H1 (cell line): ENCODE measurements at regions not wholly inside any gene's neighbourhood (a gene's known extent, or its start where the extent isn't known, plus 50 kb on each side); places are given as distances from the start of the nearest gene placed in this dataset.

Experiments
- CTCF ChIA-PET: fragments of 300-600 bp; sonication (Branson Sonifier 250); formaldehyde crosslinking; loops from one replicate; lab custom pipeline; 2021; ENCODE audit not compliant: partially characterized antibody; lab: Charles Lee
- POLR2A ChIA-PET: fragments of 300-600 bp; sonication (Branson Sonifier 250); formaldehyde crosslinking; loops from one replicate; lab custom pipeline; 2021; ENCODE audit warnings: inconsistent platforms; ENCODE audit not compliant: partially characterized antibody; lab: Charles Lee
- DNase-seq, 2 experiments: peaks; one replicate each; pipeline versions ENCODE4 v3.0.0 to v3.0.0-alpha.2; 2010 to 2022; ENCODE audit warnings: low spot score in 2 of 2, low read depth in 1 of 2, mixed read lengths in 1 of 2
- FAIRE-seq: peaks from 2 replicates; lab custom pipeline; 2011; peaks lifted over from hg19 to GRCh38; lab: Jason Lieb, UNC
- H2AFZ ChIP-seq: 2 replicates; pipeline ENCODE4 v1.8.1; 2012; ENCODE audit warnings: low read length, inconsistent platforms
- H2AK5ac ChIP-seq: 2 replicates; pipeline ENCODE4 v1.6.1; 2013; ENCODE audit warnings: low read depth, low read length
- H2BK120ac ChIP-seq: replicated peaks from 2 replicates; pipeline ENCODE3; 2013; ENCODE audit warnings: low read depth, low read length, inconsistent platforms
- H2BK12ac ChIP-seq: 2 replicates; pipeline ENCODE4 v1.6.1; 2013; ENCODE audit warnings: low read depth, low read length
- H2BK15ac ChIP-seq: 2 replicates; pipeline ENCODE4 v1.6.1; 2013; ENCODE audit warnings: low read length
- H2BK20ac ChIP-seq: 2 replicates; pipeline ENCODE4 v1.6.1; 2013; ENCODE audit warnings: low read length
- H2BK5ac ChIP-seq: 2 replicates; pipeline ENCODE4 v1.6.1; 2013; ENCODE audit warnings: low read depth, low read length
- H3K14ac ChIP-seq: 2 replicates; pipeline ENCODE4 v1.6.1; 2013; ENCODE audit warnings: inconsistent platforms; ENCODE audit not compliant: insufficient read length
- H3K18ac ChIP-seq: 2 replicates; pipeline ENCODE4 v1.6.1; 2013; ENCODE audit warnings: low read length; ENCODE audit errors: extremely low read depth
- H3K23ac ChIP-seq: 2 replicates; pipeline ENCODE4 v1.6.1; 2013; ENCODE audit warnings: inconsistent platforms; ENCODE audit not compliant: insufficient read length
- H3K23me2 ChIP-seq: 2 replicates; pipeline ENCODE4 v1.6.1; 2013; ENCODE audit warnings: low read depth, low read length
- H3K27ac ChIP-seq: 2 replicates; pipeline ENCODE4 v1.6.1; 2011; ENCODE audit warnings: low read depth, low read length, inconsistent platforms
- H3K27me3 ChIP-seq, 4 experiments: replicated peaks in 1 of 4; 1 replicate in 1 of 4; 2 replicates in 3 of 4; pipeline versions ENCODE4 v1.6.1 to v1.8.1; 2011 to 2013; ENCODE audit warnings: low read length in 3 of 4, mild to moderate bottlenecking in 3 of 4, inconsistent platforms in 2 of 4, mixed read lengths in 2 of 4, moderate library complexity in 1 of 4; ENCODE audit not compliant: control insufficient read depth in 3 of 4, insufficient read depth in 3 of 4; ENCODE audit errors: extremely low read depth in 1 of 4
- H3K36me3 ChIP-seq, 4 experiments: 2 replicates each; pipeline versions ENCODE4 v1.6.1 to v1.8.1; 2011 to 2013; ENCODE audit warnings: mild to moderate bottlenecking in 4 of 4, low read length in 3 of 4, moderate library complexity in 2 of 4, control low read depth in 1 of 4, inconsistent platforms in 1 of 4; ENCODE audit not compliant: insufficient read depth in 4 of 4, control insufficient read depth in 2 of 4
- H3K4ac ChIP-seq: replicated peaks from 2 replicates; pipeline ENCODE3; 2013; ENCODE audit warnings: low read length, low read depth, mixed read lengths, inconsistent platforms; ENCODE audit not compliant: insufficient read length
- H3K4me1 ChIP-seq, 4 experiments: replicated peaks in 1 of 4; 1 replicate in 1 of 4; 2 replicates in 3 of 4; pipeline versions ENCODE4 v1.6.1 to v1.8.1; 2011 to 2013; ENCODE audit warnings: low read length in 3 of 4, inconsistent platforms in 2 of 4, mixed read lengths in 1 of 4; ENCODE audit not compliant: insufficient read depth in 4 of 4, control insufficient read depth in 3 of 4
- H3K4me2 ChIP-seq, 2 experiments: 2 replicates each; pipeline versions ENCODE4 v1.6.1 to v1.8.1; 2011 to 2013; ENCODE audit warnings: low read depth in 2 of 2, low read length in 2 of 2, control low read depth in 1 of 2, inconsistent platforms in 1 of 2, mild to moderate bottlenecking in 1 of 2; ENCODE audit not compliant: insufficient read depth in 1 of 2
- H3K4me3 ChIP-seq, 4 experiments: fragments of 200-600, 300-600 bp in 1 of 4; sonication (generic), shearing (Covaris generic), sonication (Bioruptor Twin) in 1 of 4; 2 replicates each; pipeline versions ENCODE4 v1.5.1 to v1.8.1; 2011 to 2016; ENCODE audit warnings: low read length in 4 of 4, low read depth in 3 of 4, control low read depth in 2 of 4, inconsistent platforms in 2 of 4, mild to moderate bottlenecking in 2 of 4, mixed read lengths in 1 of 4, moderate library complexity in 1 of 4; ENCODE audit not compliant: insufficient read depth in 2 of 4; ENCODE audit errors: extremely low read depth in 1 of 4
- H3K56ac ChIP-seq: replicated peaks from 2 replicates; pipeline ENCODE3; 2013; ENCODE audit warnings: low read depth, mild to moderate bottlenecking, mixed read lengths, low read length, inconsistent platforms; ENCODE audit not compliant: insufficient read length
- H3K79me1 ChIP-seq: 2 replicates; pipeline ENCODE4 v1.6.1; 2013; ENCODE audit warnings: low read depth, low read length, control low read depth
- H3K79me2 ChIP-seq, 2 experiments: 2 replicates each; pipeline versions ENCODE4 v1.6.1 to v1.8.1; 2012 to 2013; ENCODE audit warnings: low read length in 2 of 2, mild to moderate bottlenecking in 2 of 2, inconsistent platforms in 1 of 2; ENCODE audit not compliant: insufficient read depth in 2 of 2, control insufficient read depth in 1 of 2
- H3K9ac ChIP-seq, 4 experiments: replicated peaks in 1 of 4; 1 replicate in 1 of 4; 2 replicates in 3 of 4; pipeline versions ENCODE4 v1.6.1 to v1.8.1; 2011 to 2013; ENCODE audit warnings: low read depth in 3 of 4, low read length in 3 of 4, control low read depth in 2 of 4, mild to moderate bottlenecking in 2 of 4, moderate library complexity in 2 of 4, inconsistent platforms in 1 of 4; ENCODE audit errors: extremely low read depth in 1 of 4
- H3K9me3 ChIP-seq, 2 experiments: 2 replicates each; pipeline versions ENCODE4 v1.6.1 to v1.8.1; 2012 to 2013; ENCODE audit warnings: mild to moderate bottlenecking in 2 of 2, moderate library complexity in 2 of 2, control low read depth in 1 of 2, inconsistent platforms in 1 of 2, low read depth in 1 of 2, low read length in 1 of 2, mixed read lengths in 1 of 2; ENCODE audit not compliant: insufficient read depth in 2 of 2
- H4K20me1 ChIP-seq, 2 experiments: replicated peaks in 1 of 2; 2 replicates each; pipeline versions ENCODE3 to v1.8.1; 2011 to 2013; ENCODE audit warnings: inconsistent platforms in 2 of 2, low read length in 2 of 2, mild to moderate bottlenecking in 1 of 2; ENCODE audit not compliant: insufficient read depth in 2 of 2, control insufficient read depth in 1 of 2
- H4K5ac ChIP-seq: 2 replicates; pipeline ENCODE4 v1.6.1; 2013; ENCODE audit warnings: low read length, low read depth, mixed read lengths, inconsistent platforms; ENCODE audit not compliant: insufficient read length
- H4K8ac ChIP-seq: 2 replicates; pipeline ENCODE4 v1.8.0; 2013; ENCODE audit warnings: mild to moderate bottlenecking, moderate library complexity, low read length, inconsistent platforms; ENCODE audit not compliant: insufficient read depth; ENCODE audit errors: extremely low read depth
- H4K91ac ChIP-seq: replicated peaks from 2 replicates; pipeline ENCODE3; 2013; ENCODE audit warnings: low read length, mixed read lengths, inconsistent platforms; ENCODE audit not compliant: insufficient read length
- BRCA1 ChIP-seq: IDR thresholded peaks from 2 replicates; pipeline ENCODE4 v1.6.1; 2012; ENCODE audit warnings: low read depth, low read length, improper control_type of control experiment
- RAD21 ChIP-seq, 2 experiments: IDR thresholded peaks in 1 of 2; conservative IDR thresholded peaks in 1 of 2; 2 replicates each; pipeline ENCODE4 v1.6.1; 2011; ENCODE audit warnings: low read depth in 2 of 2, low read length in 2 of 2, improper control_type of control experiment in 1 of 2, inconsistent platforms in 1 of 2, mild to moderate bottlenecking in 1 of 2, moderate library complexity in 1 of 2
- RBBP5 ChIP-seq: IDR thresholded peaks from 2 replicates; pipeline ENCODE4 v1.7.1; 2012; ENCODE audit warnings: low read depth, mild to moderate bottlenecking, inconsistent platforms, low read length, moderate library complexity, borderline replicate concordance
- SIRT6 ChIP-seq: IDR thresholded peaks from one replicate; pipeline ENCODE4 v1.7.1; 2012; ENCODE audit warnings: low read length, inconsistent platforms
- TAF7 ChIP-seq: optimal IDR thresholded peaks from 2 replicates; pipeline ENCODE3; 2011; ENCODE audit warnings: low read depth, mild to moderate bottlenecking, inconsistent platforms, low read length, moderate library complexity, borderline replicate concordance
- WGBS, 2 experiments: shearing (Covaris generic) in 1 of 2; methylation state at CpG; one replicate each; pipeline versions ENCODE4 v1.1.6 to v1.1.7; 2013 to 2015; ENCODE audit warnings: low lambda C conversion rate in 2 of 2, mixed read lengths in 2 of 2, inconsistent platforms in 1 of 2, low coverage in 1 of 2, missing lambda C conversion rate in 1 of 2; ENCODE audit not compliant: insufficient replicate concordance in 2 of 2, insufficient coverage in 1 of 2, insufficient read length in 1 of 2; ENCODE audit errors: extremely low coverage in 1 of 2, missing lambda C conversion rate in 1 of 2; 5-methylcytosine and 5-hydroxymethylcytosine counted together

DNA sequence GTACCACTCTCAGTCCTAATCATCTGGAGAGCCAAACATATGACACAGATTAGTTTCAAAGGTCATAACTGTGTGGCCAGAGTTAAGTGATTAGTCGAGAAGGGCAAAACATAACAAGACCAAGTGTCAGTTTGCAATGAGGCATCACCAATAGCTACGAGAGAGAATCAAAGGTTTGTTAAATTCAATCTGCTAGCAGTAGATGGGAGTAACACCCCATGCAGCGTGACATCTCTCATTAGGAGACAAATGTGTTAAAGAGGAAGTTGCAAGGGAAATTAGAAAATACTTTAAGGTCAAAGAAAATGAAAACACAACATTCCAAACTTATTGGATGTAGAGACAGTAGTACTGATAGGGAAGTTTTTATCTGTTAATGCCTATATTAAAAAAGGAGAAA lies 135.7 kb upstream of the SYT10 start:
- 80% methylated on average over 3 of the region's 3 CpGs; no CpG with 5 or more reads in 1 of the 2 experiments for WGBS, 2 experiments
- H3K9me3 ChIP-seq, result no peaks in the 10 kb centered on the region
- no peak overlapping the region for H3K4ac ChIP-seq
- no peak for TF ChIP-seq TAF7
- no peak for TF ChIP-seq BRCA1
- no peak for TF ChIP-seq SIRT6
- TF ChIP-seq RAD21 (IDR thresholded peaks at IDR 0.05 in 1 of 2, conservative IDR thresholded peaks at IDR 0.05 in 1 of 2; ENCODE audit: low read depth in 2 of 2, low read length in 2 of 2), result peak; percentile 52 to 55
- TF ChIP-seq RBBP5, result no peak
- H3K36me3 ChIP-seq, result no peaks in the 10 kb centered on the region
- no peaks in the 10 kb centered on the region for H3K23me2 ChIP-seq
- no peak overlapping the region for H3K4me3 ChIP-seq
- no peaks in the 10 kb centered on the region for H3K27me3 ChIP-seq
- ChIA-PET POLR2A (no interaction called here), CTCF (interaction anchor here (0.8 kb wide), 1 partner anchor 44 kb away, joined by 3 read pairs; no protein-coding TSS in a partner anchor)
- H2BK20ac ChIP-seq, result no peak overlapping the region
- H2AFZ ChIP-seq, result peak overlapping the region; percentile 23; the same call in 1 of the 2 replicates
- DNase-seq (no peak), FAIRE-seq (no peak)
- no peak overlapping the region for H3K4me2 ChIP-seq
- H2BK5ac ChIP-seq, result no peak overlapping the region
- H4K8ac ChIP-seq, result no peak overlapping the region
- H3K23ac ChIP-seq, result no peak overlapping the region
- no peak overlapping the region for H4K91ac ChIP-seq
- H3K9ac ChIP-seq, result no peak overlapping the region
- H2AK5ac ChIP-seq, result no peak overlapping the region
- no peak overlapping the region for H3K56ac ChIP-seq
- H3K4me1 ChIP-seq, result no peaks in the 10 kb centered on the region
- no peaks in the 10 kb centered on the region for H3K79me1 ChIP-seq
- H2BK120ac ChIP-seq, result no peak overlapping the region
- no peaks in the 10 kb centered on the region for H4K20me1 ChIP-seq
- H4K5ac ChIP-seq, result no peak overlapping the region
- H3K27ac ChIP-seq, result no peak overlapping the region
- no peak overlapping the region for H2BK15ac ChIP-seq
- H2BK12ac ChIP-seq, result no peak overlapping the region
- H3K79me2 ChIP-seq, result no peaks in the 10 kb centered on the region
- no peak overlapping the region for H3K14ac ChIP-seq
- no peak overlapping the region for H3K18ac ChIP-seq
